Thyroid gland (tissue), 4 donors: ENCODE measurements at regions not wholly inside any gene's neighbourhood (a gene's known extent, or its start where the extent isn't known, plus 50 kb on each side); places are given as distances from the start of the nearest gene placed in this dataset.

Experiments
- DNase-seq, 2 donors: peaks; one replicate each; pipeline ENCODE4 v3.0.0-alpha.2; 2019
- H3K27ac ChIP-seq, 3 donors: fragments of 200-600 bp; sonication (generic); 1 replicate in 2 of 3; 2 replicates in 1 of 3; pipeline ENCODE4 v1.5.1; 2016 to 2019; ENCODE audit warnings: mild to moderate bottlenecking in 1 of 3, moderate library complexity in 1 of 3
- H3K27me3 ChIP-seq: fragments of 200-600 bp; sonication (generic); one replicate; pipeline ENCODE4 v1.5.1; 2019
- H3K36me3 ChIP-seq, 2 donors: fragments of 200-600 bp; sonication (generic); one replicate each; pipeline ENCODE4 v1.5.1; 2016 to 2019
- H3K4me1 ChIP-seq, 2 donors: fragments of 200-600 bp; sonication (generic); one replicate each; pipeline ENCODE4 v1.5.1; 2017 to 2019
- H3K4me3 ChIP-seq, 3 donors: fragments of 200-600 bp; sonication (generic); replicated peaks in 1 of 3; 1 replicate in 2 of 3; 2 replicates in 1 of 3; pipeline ENCODE4 v1.5.1; 2016; ENCODE audit warnings: mild to moderate bottlenecking in 1 of 3
- H3K9me3 ChIP-seq: fragments of 200-600 bp; sonication (generic); one replicate; pipeline ENCODE4 v1.5.1; 2017
- CTCF ChIP-seq, 6 experiments: fragments of 200-600 bp in 3 of 6; fragments of 450-650 bp in 3 of 6; sonication (generic) in 3 of 6; IDR thresholded peaks; one replicate each; pipeline ENCODE4 v1.5.1; 2016 to 2019; ENCODE audit warnings: antibody characterized with exemption in 6 of 6, mild to moderate bottlenecking in 2 of 6, inconsistent platforms in 1 of 6, moderate library complexity in 1 of 6
- POLR2A ChIP-seq, 2 donors: fragments of 450-650 bp; IDR thresholded peaks; one replicate each; pipeline ENCODE4 v1.6.1; 2017; ENCODE audit warnings: antibody characterized with exemption in 2 of 2, mild to moderate bottlenecking in 2 of 2, moderate library complexity in 1 of 2
- WGBS, 2 donors: methylation state at CpG; one replicate each; pipeline ENCODE4 v1.1.5; 2017; 5-methylcytosine and 5-hydroxymethylcytosine counted together
- intact Hi-C: fragments of 100-400 bp; cut with DNase I; formaldehyde crosslinking; loops from one replicate; pipeline ENCODE4 v1.15.1; 2023

- 56 to 63% methylated on average over 7 of the region's 7 CpGs for WGBS, 2 donors
- intact Hi-C loops: no loop called here
- Histone ChIP-seq H3K4me3 (no peak overlapping the region), H3K36me3 (no peaks in the 10 kb centered on the region), H3K27me3 (no peaks in the 10 kb centered on the region), H3K4me1 (no peaks in the 10 kb centered on the region), H3K9me3 (no peaks in the 10 kb centered on the region), H3K27ac (no peak overlapping the region)
- TF ChIP-seq CTCF (IDR thresholded peaks at IDR 0.05) (no peak), POLR2A (IDR thresholded peaks at IDR 0.05) (no peak)
- DNase-seq: no peak
Observed at GRCh38 chr6:85163156-85164080, 286.5 kb upstream of the NT5E start.

- TF ChIP-seq CTCF (IDR thresholded peaks at IDR 0.05) (no peak), POLR2A (IDR thresholded peaks at IDR 0.05) (no peak)
- intact Hi-C loops: no loop called here
- WGBS, 2 donors: 72 to 84% methylated on average over 2 of the region's 2 CpGs
- H3K4me3 ChIP-seq: no peak overlapping the region
- no peaks in the 10 kb centered on the region for H3K4me1 ChIP-seq
- no peaks in the 10 kb centered on the region for H3K9me3 ChIP-seq
- H3K36me3 ChIP-seq: no peaks in the 10 kb centered on the region
- no peaks in the 10 kb centered on the region for H3K27me3 ChIP-seq
- DNase-seq: no peak
- no peak overlapping the region for H3K27ac ChIP-seq
Observed at GRCh38 chr6:85157311-85157710, 292.6 kb upstream of the NT5E start.

- no peak for TF ChIP-seq CTCF (IDR thresholded peaks at IDR 0.05)
- TF ChIP-seq POLR2A (IDR thresholded peaks at IDR 0.05): no peak
- H3K27ac ChIP-seq: no peak overlapping the region
- no peaks in the 10 kb centered on the region for H3K9me3 ChIP-seq
- no peaks in the 10 kb centered on the region for H3K36me3 ChIP-seq
- H3K27me3 ChIP-seq: no peaks in the 10 kb centered on the region
- no peaks in the 10 kb centered on the region for H3K4me1 ChIP-seq
- intact Hi-C loops: no loop called here
- H3K4me3 ChIP-seq: no peak overlapping the region
- WGBS, 2 donors: 50 to 55% methylated on average over 2 of the region's 2 CpGs
- no peak for DNase-seq
Observed at GRCh38 chr6:85143676-85144075, 306.2 kb upstream of the NT5E start.

GRCh38 chr6:85137865-85138264 lies 312.0 kb upstream of the NT5E start:
- no peaks in the 10 kb centered on the region for H3K36me3 ChIP-seq
- H3K4me3 ChIP-seq: no peak overlapping the region
- H3K4me1 ChIP-seq: no peaks in the 10 kb centered on the region
- no peak overlapping the region for H3K27ac ChIP-seq
- no peaks in the 10 kb centered on the region for H3K27me3 ChIP-seq
- no peak for DNase-seq
- TF ChIP-seq CTCF (IDR thresholded peaks at IDR 0.05) (no peak), POLR2A (IDR thresholded peaks at IDR 0.05) (no peak)
- WGBS, 2 donors: 85 to 90% methylated on average over 1 of the region's 1 CpG
- intact Hi-C loops: no loop called here
- no peaks in the 10 kb centered on the region for H3K9me3 ChIP-seq

GRCh38 chr6:85136310-85136709 lies 313.6 kb upstream of the NT5E start:
- Histone ChIP-seq H3K27ac (no peak overlapping the region), H3K4me1 (no peaks in the 10 kb centered on the region), H3K4me3 (no peak overlapping the region), H3K27me3 (no peaks in the 10 kb centered on the region), H3K36me3 (no peaks in the 10 kb centered on the region), H3K9me3 (no peaks in the 10 kb centered on the region)
- intact Hi-C loops: no loop called here
- TF ChIP-seq POLR2A (IDR thresholded peaks at IDR 0.05): no peak
- no peak for TF ChIP-seq CTCF (IDR thresholded peaks at IDR 0.05)
- WGBS, 2 donors: 37 to 38% methylated on average over 2 to 3 of the region's 3 CpGs
- peak; percentile 3 to 16 for DNase-seq
